ENCODE measurements at regions not wholly inside any gene's neighbourhood (a gene's known extent, or its start where the extent isn't known, plus 50 kb on each side); places are given as distances from the start of the nearest gene placed in this dataset.
"Not testable (repeated sequence)": the region's sequence is repeated elsewhere in the genome, so short reads cannot be mapped to it uniquely, and the experiment has no call there.

DNA sequence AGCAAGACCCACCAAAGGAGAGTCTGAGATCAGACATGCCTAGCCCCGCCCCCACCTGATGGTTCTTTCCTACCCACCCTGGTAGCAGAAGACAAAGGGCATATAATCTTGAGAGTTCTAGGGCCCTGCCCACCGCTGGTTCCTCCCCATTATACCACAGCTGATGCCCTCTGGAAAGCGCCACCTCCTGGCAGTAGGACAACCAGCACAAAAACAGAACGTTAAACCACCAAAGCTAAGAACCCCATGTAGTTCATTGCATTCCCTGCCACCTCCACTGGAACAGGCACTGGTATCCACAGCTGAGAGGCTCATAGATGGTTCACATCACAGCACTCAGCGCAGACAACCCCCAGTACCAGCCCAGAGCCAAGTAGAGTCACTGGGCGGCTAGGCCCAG lies 81.2 kb upstream of the TRPC7 start:
- intact Hi-C loops (cut with micrococcal nuclease) = no loop called here
- H3K9me3 ChIP-seq (replicated peaks) = peaks cover 24% of the 10 kb centered on the region
- H3K4me1 ChIP-seq = no peaks in the 10 kb centered on the region
- H3K27ac ChIP-seq (replicated peaks) = no peak overlapping the region
- H3K27me3 ChIP-seq (ENCODE audit: low read depth) = peaks cover 32% of the 10 kb centered on the region
- no peak for DNase-seq
- no peak for TF ChIP-seq CTCF (IDR thresholded peaks at IDR 0.05; ENCODE audit: borderline replicate concordance)
- no peaks in the 10 kb centered on the region for H3K36me3 ChIP-seq
- H3K4me3 ChIP-seq = no peak overlapping the region

DNA sequence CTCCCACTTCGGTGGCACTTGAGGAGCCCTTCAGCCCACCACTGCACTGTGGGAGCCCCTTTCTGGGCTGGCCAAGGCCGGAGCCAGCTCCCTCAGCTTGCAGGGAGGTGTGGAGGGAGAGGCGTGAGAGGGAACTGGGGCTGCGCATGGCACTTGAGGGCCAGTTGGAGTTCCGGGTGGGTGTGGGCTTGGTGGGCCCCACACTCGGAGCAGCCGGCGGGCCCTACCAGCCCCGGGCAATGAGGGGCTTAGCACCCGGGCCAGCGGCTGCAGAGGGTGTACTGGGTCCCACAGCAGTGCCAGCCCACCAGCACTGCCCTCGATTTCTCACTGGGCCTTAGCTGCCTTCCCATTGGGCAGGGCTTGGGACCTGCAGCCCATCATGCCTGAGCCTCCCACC lies 78.8 kb upstream of the TRPC7 start:
- peaks cover 22% of the 10 kb centered on the region for H3K9me3 ChIP-seq (replicated peaks)
- H3K27me3 ChIP-seq (ENCODE audit: low read depth) = peaks cover 26% of the 10 kb centered on the region
- H3K36me3 ChIP-seq; DNase-seq; intact Hi-C loops (cut with micrococcal nuclease); H3K4me1 ChIP-seq; H3K4me3 ChIP-seq; H3K27ac ChIP-seq (replicated peaks): not testable (repeated sequence)

DNA sequence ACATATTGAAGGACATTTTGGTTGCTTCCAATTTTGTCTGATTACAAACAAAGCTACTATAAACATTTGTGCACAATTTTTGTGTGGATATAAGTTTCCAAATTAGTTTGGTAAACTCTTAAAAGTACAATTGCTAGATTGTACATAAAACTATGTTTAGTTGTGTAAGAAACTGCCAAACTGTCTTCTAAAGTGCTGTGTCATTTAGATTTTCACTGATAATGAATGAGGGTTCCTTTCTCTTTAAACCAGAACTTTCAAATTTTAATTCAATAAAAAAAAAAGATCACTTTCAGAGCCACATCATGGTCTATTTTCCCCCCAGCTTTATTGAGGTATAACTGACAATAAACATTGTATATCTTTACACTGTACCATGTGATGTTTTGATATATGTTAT lies 74.0 kb upstream of the TRPC7 start:
- DNase-seq = no peak
- Histone ChIP-seq H3K4me3 (no peak overlapping the region), H3K36me3 (no peaks in the 10 kb centered on the region), H3K27ac (replicated peaks) (no peak overlapping the region), H3K27me3 (ENCODE audit: low read depth) (peaks cover 4% of the 10 kb centered on the region), H3K4me1 (no peaks in the 10 kb centered on the region), H3K9me3 (replicated peaks) (peaks cover 22% of the 10 kb centered on the region)
- TF ChIP-seq CTCF (IDR thresholded peaks at IDR 0.05; ENCODE audit: borderline replicate concordance) = no peak
- intact Hi-C loops (cut with micrococcal nuclease) = no loop called here

DNA sequence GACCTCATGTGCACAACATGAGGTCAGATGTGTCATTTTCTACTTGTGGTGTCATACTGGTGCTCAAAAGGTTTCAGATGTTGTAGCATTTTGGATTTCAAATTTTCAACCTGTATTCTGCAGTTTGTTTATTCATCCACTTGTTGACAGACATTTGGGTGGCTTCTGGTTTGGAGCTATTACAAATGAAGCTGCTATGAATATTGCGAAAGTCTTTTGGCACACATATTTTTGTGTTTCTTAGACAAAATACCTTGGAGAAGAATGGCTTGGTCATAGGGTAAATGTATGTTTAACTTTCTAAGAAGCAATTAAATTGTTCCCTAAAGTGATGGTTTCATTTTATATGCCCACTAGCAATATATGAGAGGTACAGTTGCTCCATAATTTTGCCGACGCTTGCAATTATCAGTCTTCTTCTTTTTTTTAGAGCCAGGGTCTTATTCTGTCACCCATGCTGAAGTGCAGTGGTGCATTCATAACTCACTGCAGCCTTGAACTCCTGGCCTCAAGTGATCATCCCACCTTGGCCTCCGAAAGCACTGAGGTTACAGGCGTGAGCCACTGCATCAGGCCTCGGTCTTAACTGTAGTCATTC lies 70.7 kb upstream of the TRPC7 start:
- Histone ChIP-seq H3K4me3 (no peak overlapping the region), H3K27ac (replicated peaks) (no peak overlapping the region), H3K36me3 (no peaks in the 10 kb centered on the region), H3K9me3 (replicated peaks) (peaks cover 3% of the 10 kb centered on the region), H3K4me1 (no peaks in the 10 kb centered on the region), H3K27me3 (ENCODE audit: low read depth) (peaks cover 22% of the 10 kb centered on the region)
- intact Hi-C loops (cut with micrococcal nuclease) = no loop called here
- no peak for DNase-seq
- no peak for TF ChIP-seq CTCF (IDR thresholded peaks at IDR 0.05; ENCODE audit: borderline replicate concordance)

DNA sequence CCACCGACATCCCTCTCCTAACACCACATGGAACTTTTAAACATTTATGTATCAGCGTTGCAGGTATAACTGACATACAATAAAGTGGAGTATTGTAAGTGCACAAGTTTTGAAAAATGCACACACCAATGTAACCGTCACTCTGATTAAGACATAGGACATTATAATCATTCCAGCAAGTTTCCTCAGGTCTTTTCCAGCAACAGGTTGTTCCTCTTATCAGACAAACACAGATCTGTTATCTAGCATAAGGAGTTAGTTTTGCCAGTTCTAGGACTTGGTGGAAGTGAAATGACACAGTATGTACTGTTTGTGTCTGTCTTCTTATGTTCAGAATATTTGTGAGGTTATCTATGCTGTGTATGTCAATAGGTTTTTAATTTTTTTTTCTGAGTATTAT lies 69.5 kb upstream of the TRPC7 start:
- no peak overlapping the region for H3K4me3 ChIP-seq
- H3K4me1 ChIP-seq = no peaks in the 10 kb centered on the region
- H3K9me3 ChIP-seq (replicated peaks) = no peaks in the 10 kb centered on the region
- H3K27me3 ChIP-seq (ENCODE audit: low read depth) = peaks cover 23% of the 10 kb centered on the region
- intact Hi-C loops (cut with micrococcal nuclease) = no loop called here
- no peak overlapping the region for H3K27ac ChIP-seq (replicated peaks)
- DNase-seq = no peak
- H3K36me3 ChIP-seq = no peaks in the 10 kb centered on the region
- TF ChIP-seq CTCF (IDR thresholded peaks at IDR 0.05; ENCODE audit: borderline replicate concordance) = no peak

- Histone ChIP-seq H3K4me1 (no peaks in the 10 kb centered on the region), H3K4me3 (no peak overlapping the region), H3K9me3 (replicated peaks) (no peaks in the 10 kb centered on the region), H3K36me3 (no peaks in the 10 kb centered on the region), H3K27ac (replicated peaks) (no peak overlapping the region), H3K27me3 (ENCODE audit: low read depth) (peaks cover 31% of the 10 kb centered on the region)
- intact Hi-C loops (cut with micrococcal nuclease) = no loop called here
- DNase-seq = no peak
- TF ChIP-seq CTCF (IDR thresholded peaks at IDR 0.05; ENCODE audit: borderline replicate concordance) = no peak
Observed at GRCh38 chr5:136432705-136433104, 67.4 kb upstream of the TRPC7 start.
